ENCODE measurements at regions not wholly inside any gene's neighbourhood (a gene's known extent, or its start where the extent isn't known, plus 50 kb on each side); places are given as distances from the start of the nearest gene placed in this dataset.

DNA sequence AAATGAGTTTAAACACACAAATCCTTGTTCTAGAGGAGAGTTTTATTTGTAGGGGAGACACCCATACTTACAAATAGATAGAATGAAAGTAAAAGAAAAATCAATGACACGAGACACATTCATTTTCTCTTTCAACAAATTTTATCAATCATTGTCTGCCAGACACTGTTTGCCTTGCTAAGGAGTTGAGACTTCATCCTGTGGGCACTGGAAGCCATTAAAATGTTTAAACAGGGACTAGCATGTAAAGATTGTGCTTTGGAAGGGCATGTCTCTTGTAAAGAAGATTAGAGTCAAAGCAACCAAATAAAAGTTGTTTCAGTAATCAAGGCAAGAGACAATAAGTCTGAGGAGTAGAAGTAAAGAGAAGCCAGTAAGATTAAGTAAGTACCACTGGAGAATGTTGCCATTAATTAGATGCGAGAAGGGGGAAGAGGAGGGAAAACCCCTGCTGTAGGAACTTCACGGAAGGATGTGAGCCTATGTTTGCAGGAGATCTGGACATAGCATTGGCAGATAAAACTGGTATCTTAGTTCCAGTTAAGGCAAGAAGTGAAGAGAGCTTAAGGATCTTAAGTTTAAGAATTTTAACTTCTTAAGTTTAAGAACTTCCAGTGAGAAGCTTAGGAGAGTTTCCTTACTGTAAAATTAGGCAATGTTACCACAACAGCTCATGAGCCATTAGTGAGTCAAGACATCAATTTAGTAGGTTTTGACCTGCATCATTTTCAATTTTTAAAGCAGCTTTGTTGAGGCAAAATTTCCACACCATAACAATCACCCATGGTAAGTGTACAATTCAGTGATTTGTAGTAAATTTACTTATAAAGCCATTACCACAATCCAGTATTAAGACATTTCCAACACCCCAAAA, 117.0 kb upstream of the UST start:
- WGBS, 2 experiments (ENCODE audit: extremely low coverage in 1 of 2, insufficient coverage in 1 of 2, insufficient read length in 1 of 2, insufficient replicate concordance in 2 of 2, low coverage in 1 of 2, low lambda C conversion rate in 2 of 2, missing lambda C conversion rate in 1 of 2), result 81% methylated on average over 3 of the region's 3 CpGs; no CpG with 5 or more reads in 1 of the 2 experiments

More for the DNA sequence above, 117.0 kb upstream of the UST start:
- no peak overlapping the region for H3K56ac ChIP-seq (replicated peaks; ENCODE audit: insufficient read length, low read depth, low read length)
- no peak overlapping the region for H2AK5ac ChIP-seq (ENCODE audit: low read depth, low read length)
- no peak overlapping the region for H2BK5ac ChIP-seq (ENCODE audit: low read depth, low read length)
- TF ChIP-seq RBBP5 (IDR thresholded peaks at IDR 0.05; ENCODE audit: borderline replicate concordance, low read depth, low read length) (no peak), SAP30 (IDR thresholded peaks at IDR 0.05; ENCODE audit: insufficient read depth, insufficient replicate concordance, low read length) (no peak)
- peaks cover 0 to 9% (median 3%) of the 10 kb centered on the region in 4 experiments; a peak in 3 of 7 replicates for H3K4me1 ChIP-seq (replicated peaks in 1 of 4; ENCODE audit: control insufficient read depth in 3 of 4, insufficient read depth in 4 of 4, low read length in 3 of 4)
- no peaks in the 10 kb centered on the region for H3K27me3 ChIP-seq (replicated peaks in 1 of 4; ENCODE audit: control insufficient read depth in 3 of 4, extremely low read depth in 1 of 4, insufficient read depth in 3 of 4, low read length in 3 of 4)
- no peak overlapping the region for H4K5ac ChIP-seq (ENCODE audit: insufficient read length, low read depth, low read length)
- H3K4me2 ChIP-seq (ENCODE audit: insufficient read depth in 1 of 2, low read depth in 2 of 2, low read length in 2 of 2), result no peak overlapping the region
- no peak overlapping the region for H3K4me3 ChIP-seq (ENCODE audit: extremely low read depth in 1 of 4, insufficient read depth in 2 of 4, low read depth in 3 of 4, low read length in 4 of 4)
- H2BK12ac ChIP-seq (ENCODE audit: low read depth, low read length), result no peak overlapping the region
- peak overlapping the region; percentile 20; the same call in 1 of the 2 replicates for H2AFZ ChIP-seq (ENCODE audit: low read length)
- H3K23ac ChIP-seq (ENCODE audit: insufficient read length), result no peak overlapping the region
- no peak overlapping the region for H4K91ac ChIP-seq (replicated peaks; ENCODE audit: insufficient read length, low read length)
- H4K8ac ChIP-seq (ENCODE audit: extremely low read depth, insufficient read depth, low read length), result no peak overlapping the region
- FAIRE-seq (no peak), DNase-seq (ENCODE audit: low read depth in 1 of 2, low spot score in 2 of 2) (no peak)
- no peak overlapping the region for H3K18ac ChIP-seq (ENCODE audit: extremely low read depth, low read length)
- no peaks in the 10 kb centered on the region for H3K36me3 ChIP-seq (ENCODE audit: control insufficient read depth in 2 of 4, insufficient read depth in 4 of 4, low read length in 3 of 4)
- no peaks in the 10 kb centered on the region for H3K9me3 ChIP-seq (ENCODE audit: insufficient read depth in 2 of 2, low read depth in 1 of 2, low read length in 1 of 2)
- H3K4ac ChIP-seq (replicated peaks; ENCODE audit: insufficient read length, low read depth, low read length), result no peak overlapping the region
- no peaks in the 10 kb centered on the region for H3K79me1 ChIP-seq (ENCODE audit: low read depth, low read length)
- H3K27ac ChIP-seq (ENCODE audit: low read depth, low read length), result no peak overlapping the region
- no peak overlapping the region for H3K14ac ChIP-seq (ENCODE audit: insufficient read length)
- POLR2A ChIA-PET (ENCODE audit: partially characterized antibody), result interaction anchor here (1.4 kb wide), 1 partner anchor 15 kb away, joined by 3 read pairs; no protein-coding TSS in a partner anchor
- no peak overlapping the region for H2BK120ac ChIP-seq (replicated peaks; ENCODE audit: low read depth, low read length)
- no peaks in the 10 kb centered on the region for H4K20me1 ChIP-seq (replicated peaks in 1 of 2; ENCODE audit: control insufficient read depth in 1 of 2, insufficient read depth in 2 of 2, low read length in 2 of 2)
- CTCF ChIA-PET (ENCODE audit: partially characterized antibody), result interaction anchor here (1.7 kb wide), 1 partner anchor 21 kb away, joined by 4 read pairs; no protein-coding TSS in a partner anchor
- no peaks in the 10 kb centered on the region for H3K23me2 ChIP-seq (ENCODE audit: low read depth, low read length)
- no peak overlapping the region for H3K9ac ChIP-seq (replicated peaks in 1 of 4; ENCODE audit: extremely low read depth in 1 of 4, low read depth in 3 of 4, low read length in 3 of 4)
- H2BK20ac ChIP-seq (ENCODE audit: low read length), result 0 out of 2 replicates have a peak overlapping the region, but pooled peaks have one; percentile 1
- no peaks in the 10 kb centered on the region for H3K79me2 ChIP-seq (ENCODE audit: control insufficient read depth in 1 of 2, insufficient read depth in 2 of 2, low read length in 2 of 2)
- H2BK15ac ChIP-seq (ENCODE audit: low read length), result no peak overlapping the region

All from H1 (cell line).